Panc1 (cell line): ENCODE measurements at regions not wholly inside any gene's neighbourhood (a gene's known extent, or its start where the extent isn't known, plus 50 kb on each side); places are given as distances from the start of the nearest gene placed in this dataset.

Source experiments
- ATAC-seq: fragments of 200-7000 bp; cut with Tn5 transposase; 2 replicates; pipeline ENCODE4 v1.9.1; 2020; ENCODE audit warnings: mild to moderate bottlenecking, moderate library complexity
- BruUV-seq: library from RNA; stranded (reverse); fragments of 400-500 nt; replicated peaks from 2 replicates; lab custom pipeline; 2021; lab: Mats Ljungman, UMichigan
- CTCF ChIA-PET: fragments of 300-600 bp; sonication (Branson Sonifier 250); formaldehyde crosslinking; loops from one replicate; lab custom pipeline; 2022; ENCODE audit warnings: antibody characterized with exemption; lab: Charles Lee
- POLR2A ChIA-PET: fragments of 300-600 bp; sonication (Branson Sonifier 250); formaldehyde crosslinking; loops from one replicate; lab custom pipeline; 2022; ENCODE audit warnings: antibody characterized with exemption; lab: Charles Lee
- DNase-seq: peaks from one replicate; pipeline ENCODE4 v3.0.0-alpha.2; 2010; ENCODE audit warnings: low read depth, low spot score
- H3K27ac ChIP-seq: 2 replicates; pipeline ENCODE4 v1.5.1; 2011; ENCODE audit warnings: mild to moderate bottlenecking, low read length, inconsistent platforms
- H3K27me3 ChIP-seq: fragments of 200-500 bp; sonication (Bioruptor generic); 2 replicates; pipeline ENCODE4 v1.6.0; 2014; ENCODE audit warnings: low read length, inconsistent platforms; ENCODE audit not compliant: control insufficient read depth, insufficient read depth
- H3K36me3 ChIP-seq: fragments of 200-500 bp; sonication (Bioruptor generic); 2 replicates; pipeline ENCODE4 v1.5.1; 2014; ENCODE audit warnings: inconsistent platforms, mild to moderate bottlenecking, low read length, moderate library complexity; ENCODE audit not compliant: control insufficient read depth, insufficient read depth
- H3K4me1 ChIP-seq: 2 replicates; pipeline ENCODE4 v1.5.1; 2011; ENCODE audit warnings: inconsistent platforms, mild to moderate bottlenecking, low read length, moderate library complexity; ENCODE audit not compliant: control insufficient read depth, insufficient read depth
- H3K4me3 ChIP-seq, 2 experiments: 2 replicates each; pipeline ENCODE4 v1.5.1; 2011 to 2012; ENCODE audit warnings: low read depth in 2 of 2, low read length in 2 of 2, mild to moderate bottlenecking in 2 of 2, inconsistent platforms in 1 of 2, moderate library complexity in 1 of 2
- H3K9me3 ChIP-seq: fragments of 200-500 bp; sonication (Bioruptor generic); 2 replicates; pipeline ENCODE4 v1.5.1; 2014; ENCODE audit warnings: low read depth, mild to moderate bottlenecking, inconsistent platforms, low read length, moderate library complexity; ENCODE audit not compliant: control insufficient read depth, insufficient read depth
- CTCF ChIP-seq: fragments of 450-650 bp; IDR thresholded peaks from 2 replicates; pipeline ENCODE4 v1.5.1; 2017; ENCODE audit warnings: mild to moderate bottlenecking
- POLR2AphosphoS5 ChIP-seq: IDR thresholded peaks from 2 replicates; pipeline ENCODE4 v1.6.1; 2012; ENCODE audit warnings: mild to moderate bottlenecking, low read depth, low read length, moderate library complexity
- REST ChIP-seq, 2 experiments: IDR thresholded peaks; 2 replicates each; pipeline ENCODE4 v1.6.1; 2011 to 2012; ENCODE audit warnings: low read depth in 2 of 2, control low read depth in 1 of 2, low read length in 1 of 2, mild to moderate bottlenecking in 1 of 2, moderate library complexity in 1 of 2; ENCODE audit not compliant: insufficient read depth in 1 of 2
- SIN3A ChIP-seq: IDR thresholded peaks from 2 replicates; pipeline ENCODE4 v1.6.1; 2012; ENCODE audit warnings: low read depth, mild to moderate bottlenecking, low read length, moderate library complexity, borderline replicate concordance; ENCODE audit not compliant: insufficient read depth
- TCF7L2 ChIP-seq: IDR thresholded peaks from 2 replicates; pipeline ENCODE4 v1.6.1; 2011; ENCODE audit warnings: mild to moderate bottlenecking, low read depth, low read length, inconsistent platforms
- in situ Hi-C: cut with HindIII; loops from 2 replicates; pipeline ENCODE4 v1.10.0; 2016; ENCODE audit warnings: low sequenced_read_pairs, low pct_unique_long_range_greater_than_20kb
- intact Hi-C: fragments of 100-400 bp; cut with micrococcal nuclease; formaldehyde crosslinking; loops from one replicate; pipeline ENCODE4 v1.10.0; 2022; ENCODE audit not compliant: unreplicated experiment

- no peaks in the 10 kb centered on the region for H3K27me3 ChIP-seq
- no peak overlapping the region for H3K27ac ChIP-seq
- CTCF ChIA-PET = no interaction called here
- intact Hi-C loops = no loop called here
- DNase-seq (no peak), ATAC-seq (no peak)
- POLR2A ChIA-PET = no interaction called here
- no peak for TF ChIP-seq REST (IDR thresholded peaks at IDR 0.05; ENCODE audit: insufficient read depth in 1 of 2, low read depth in 2 of 2, low read length in 1 of 2)
- no peak for TF ChIP-seq SIN3A
- no peak for TF ChIP-seq TCF7L2
- no peak for TF ChIP-seq CTCF
- TF ChIP-seq POLR2AphosphoS5 = no peak
- H3K36me3 ChIP-seq = no peaks in the 10 kb centered on the region
- in situ Hi-C loops = no loop called here
- no peak overlapping the region for H3K4me3 ChIP-seq
- no peaks in the 10 kb centered on the region for H3K9me3 ChIP-seq
- H3K4me1 ChIP-seq = no peaks in the 10 kb centered on the region
- no TSS peak for BruUV-seq
Observed at GRCh38 chr13:39822437-39822836, 167.0 kb downstream of the COG6 start.

GRCh38 chr13:39823063-39823713, 167.7 kb downstream of the COG6 start:
- CTCF ChIA-PET = no interaction called here
- POLR2A ChIA-PET = no interaction called here
- no peaks in the 10 kb centered on the region for H3K36me3 ChIP-seq
- TF ChIP-seq TCF7L2 = no peak
- no peak for TF ChIP-seq CTCF
- TF ChIP-seq POLR2AphosphoS5 = no peak
- TF ChIP-seq SIN3A = no peak
- TF ChIP-seq REST (IDR thresholded peaks at IDR 0.05; ENCODE audit: insufficient read depth in 1 of 2, low read depth in 2 of 2, low read length in 1 of 2) = no peak
- in situ Hi-C loops (no loop called here), intact Hi-C loops (no loop called here)
- H3K4me1 ChIP-seq = no peaks in the 10 kb centered on the region
- no peaks in the 10 kb centered on the region for H3K9me3 ChIP-seq
- H3K27ac ChIP-seq = no peak overlapping the region
- no peaks in the 10 kb centered on the region for H3K27me3 ChIP-seq
- H3K4me3 ChIP-seq = no peak overlapping the region
- ATAC-seq = no peak
- no peak for DNase-seq
- no TSS peak for BruUV-seq
